HG02571 (cell line): ENCODE measurements at regions not wholly inside any gene's neighbourhood (a gene's known extent, or its start where the extent isn't known, plus 50 kb on each side); places are given as distances from the start of the nearest gene placed in this dataset.
"Not testable (repeated sequence)": the region's sequence is repeated elsewhere in the genome, so short reads cannot be mapped to it uniquely, and the experiment has no call there.

Source experiments
- ATAC-seq: cut with Tn5 transposase; IDR thresholded peaks from one replicate; pipeline ENCODE4 v1.9.1; 2021; ENCODE audit warnings: mild to moderate bottlenecking, moderate library complexity; ENCODE audit not compliant: unreplicated experiment

GRCh38 chr1:4062560-4062959 lies 162.5 kb upstream of the C1orf174 start:
- ATAC-seq = no peak

GRCh38 chr1:4062992-4063391 lies 162.9 kb upstream of the C1orf174 start:
- no peak for ATAC-seq

GRCh38 chr1:4063516-4063915 lies 163.4 kb upstream of the C1orf174 start:
- no peak for ATAC-seq

- ATAC-seq = no peak
Measured at GRCh38 chr1:4064150-4064889, 164.2 kb upstream of the C1orf174 start.

- no peak for ATAC-seq
Measured at GRCh38 chr1:4066860-4067599, 167.0 kb upstream of the C1orf174 start.

- no peak for ATAC-seq
Measured at GRCh38 chr1:4068076-4068475, 168.0 kb upstream of the C1orf174 start.

GRCh38 chr1:4071653-4072052 lies 171.6 kb upstream of the C1orf174 start:
- no peak for ATAC-seq

GRCh38 chr1:4072481-4073153 lies 172.5 kb upstream of the C1orf174 start:
- no peak for ATAC-seq

GRCh38 chr1:4075436-4076225 lies 175.6 kb upstream of the C1orf174 start:
- ATAC-seq = no peak

GRCh38 chr1:4076346-4076745 lies 176.3 kb upstream of the C1orf174 start:
- no peak for ATAC-seq

- not testable (repeated sequence) for ATAC-seq
Measured at GRCh38 chr1:4078091-4078962, 178.3 kb upstream of the C1orf174 start.

- ATAC-seq = no peak
Measured at GRCh38 chr1:4079815-4080214, 179.7 kb upstream of the C1orf174 start.

- no peak for ATAC-seq
Measured at GRCh38 chr1:4081806-4082711, 182.0 kb upstream of the C1orf174 start.

GRCh38 chr1:4083231-4084047 lies 183.4 kb upstream of the C1orf174 start:
- no peak for ATAC-seq

- ATAC-seq = no peak
Measured at GRCh38 chr1:4084048-4084431, 184.0 kb upstream of the C1orf174 start.

GRCh38 chr1:4084446-4084845 lies 184.4 kb upstream of the C1orf174 start:
- no peak for ATAC-seq

- no peak for ATAC-seq
Measured at GRCh38 chr1:4084896-4085295, 184.8 kb upstream of the C1orf174 start.

GRCh38 chr1:4085546-4085945 lies 185.5 kb upstream of the C1orf174 start:
- no peak for ATAC-seq
